PC-9 (cell line): ENCODE measurements at regions not wholly inside any gene's neighbourhood (a gene's known extent, or its start where the extent isn't known, plus 50 kb on each side); places are given as distances from the start of the nearest gene placed in this dataset.

Experiments used
- CTCF ChIP-seq: fragments of 200-600 bp; sonication (generic); conservative IDR thresholded peaks from 2 replicates; pipeline ENCODE4 v1.6.1; 2017; ENCODE audit warnings: mixed run types, antibody characterized with exemption, mild to moderate bottlenecking, moderate library complexity
- EZH2 ChIP-seq: fragments of 200-600 bp; sonication (generic); IDR thresholded peaks from 2 replicates; pipeline ENCODE4 v1.8.0; 2017; ENCODE audit warnings: antibody characterized with exemption, low read depth

- no peak for TF ChIP-seq CTCF
- TF ChIP-seq EZH2, result no peak
Measured at GRCh38 chr20:51169813-51170212, 146.9 kb upstream of the KCNG1 start.
